HS-27A (cell line): ENCODE measurements at regions not wholly inside any gene's neighbourhood (a gene's known extent, or its start where the extent isn't known, plus 50 kb on each side); places are given as distances from the start of the nearest gene placed in this dataset.
"Not testable (repeated sequence)": the region's sequence is repeated elsewhere in the genome, so short reads cannot be mapped to it uniquely, and the experiment has no call there.

Source experiments
- DNase-seq: peaks from one replicate; pipeline ENCODE4 v3.0.0-alpha.2; 2012; ENCODE audit warnings: low read depth, missing footprints

DNA sequence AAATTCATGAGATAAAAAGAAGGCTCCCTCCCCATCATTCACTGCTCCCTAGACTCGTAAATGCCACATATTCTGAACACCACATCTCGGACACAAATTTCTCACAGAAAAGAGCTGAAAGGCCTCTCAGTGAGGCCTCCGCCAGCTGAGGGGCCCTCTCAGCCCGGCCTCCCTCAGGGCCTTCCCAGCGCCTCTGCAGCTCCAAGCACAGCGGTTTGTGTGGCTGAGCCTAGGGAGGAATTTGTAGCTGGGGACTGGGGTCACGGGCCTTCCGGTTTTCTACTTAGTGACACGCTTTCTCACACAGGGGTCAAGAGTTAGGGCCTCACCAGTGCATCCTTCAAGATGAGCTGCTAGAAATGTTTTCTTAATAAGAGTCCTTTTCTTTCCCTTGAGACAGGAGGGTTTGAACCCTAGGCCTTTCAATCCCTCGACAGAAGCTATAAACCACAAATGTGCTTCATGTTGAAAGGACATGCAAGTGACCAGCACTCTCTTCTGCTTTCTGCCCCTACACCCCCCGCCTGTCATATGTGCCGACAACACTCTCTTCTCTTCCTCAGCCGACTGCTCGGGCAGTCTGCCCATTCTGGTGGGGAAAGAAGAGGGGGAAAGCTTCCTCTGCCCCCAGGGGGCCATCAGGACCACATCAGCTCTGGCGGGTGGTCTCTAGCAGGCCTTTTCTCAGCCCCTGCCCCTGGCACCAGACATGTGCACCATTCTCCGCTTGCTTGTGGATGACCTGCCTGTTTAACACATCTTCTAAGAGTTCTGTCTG is 104.9 kb downstream of the CHIC2 start:
- no peak for DNase-seq

DNA sequence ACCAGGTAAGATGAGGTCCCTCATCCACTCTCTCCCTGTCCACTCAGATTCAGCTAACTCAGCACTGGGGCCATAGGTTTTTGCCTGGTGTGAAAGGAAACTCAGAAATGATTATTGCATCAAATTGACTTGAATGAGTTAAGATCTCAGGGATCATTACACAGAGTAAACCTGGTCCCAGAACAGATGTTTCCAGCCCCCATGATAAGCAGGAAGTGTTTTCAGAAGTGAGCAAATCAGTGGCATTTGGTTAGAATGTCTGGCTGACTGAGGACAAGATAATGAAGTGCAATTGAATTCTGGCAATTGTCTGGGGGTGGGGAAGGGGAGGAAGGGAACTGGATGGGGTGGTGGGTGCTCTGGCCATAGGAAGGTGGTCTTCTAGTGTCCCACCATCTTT is 108.0 kb downstream of the CHIC2 start:
- DNase-seq: no peak

DNA sequence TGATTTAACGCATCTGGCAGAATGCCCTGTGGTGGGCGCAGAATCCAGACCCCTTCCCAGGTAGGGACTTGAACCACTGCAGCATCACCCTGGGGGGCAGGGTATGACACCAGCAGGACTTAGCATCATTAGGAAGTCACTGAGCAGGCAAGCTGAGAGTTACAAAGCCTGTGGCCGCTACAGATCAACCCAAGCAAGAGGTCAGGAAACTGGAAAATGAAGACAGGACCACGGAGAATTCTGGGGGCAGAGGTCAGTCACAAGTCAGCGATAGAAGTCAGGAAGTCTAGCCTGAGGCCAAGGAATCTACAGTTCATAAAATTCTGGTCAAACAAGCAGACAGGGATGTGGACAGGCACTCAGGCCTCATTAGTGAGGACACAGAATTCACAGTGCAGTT is 108.4 kb downstream of the CHIC2 start:
- DNase-seq: no peak

DNA sequence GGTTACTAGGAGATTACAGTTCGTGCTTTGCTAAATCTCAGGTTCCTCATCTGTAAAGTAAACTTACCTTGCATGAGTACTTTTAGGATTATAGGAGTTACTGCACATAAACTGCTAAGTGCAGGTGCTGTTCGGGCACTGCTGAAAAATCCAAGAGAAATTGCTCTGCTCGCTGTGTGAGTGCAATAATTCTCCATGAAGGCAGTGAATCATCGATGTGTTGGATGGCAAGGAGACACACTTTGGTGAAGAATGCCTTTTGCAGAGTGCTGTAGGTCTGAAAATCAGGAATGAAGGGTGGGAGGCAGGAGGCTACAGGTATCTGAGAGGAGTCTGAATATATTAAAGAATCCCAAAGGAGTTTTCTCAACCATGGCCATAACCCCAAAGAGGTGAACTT is 113.0 kb downstream of the CHIC2 start:
- DNase-seq: no peak

DNA sequence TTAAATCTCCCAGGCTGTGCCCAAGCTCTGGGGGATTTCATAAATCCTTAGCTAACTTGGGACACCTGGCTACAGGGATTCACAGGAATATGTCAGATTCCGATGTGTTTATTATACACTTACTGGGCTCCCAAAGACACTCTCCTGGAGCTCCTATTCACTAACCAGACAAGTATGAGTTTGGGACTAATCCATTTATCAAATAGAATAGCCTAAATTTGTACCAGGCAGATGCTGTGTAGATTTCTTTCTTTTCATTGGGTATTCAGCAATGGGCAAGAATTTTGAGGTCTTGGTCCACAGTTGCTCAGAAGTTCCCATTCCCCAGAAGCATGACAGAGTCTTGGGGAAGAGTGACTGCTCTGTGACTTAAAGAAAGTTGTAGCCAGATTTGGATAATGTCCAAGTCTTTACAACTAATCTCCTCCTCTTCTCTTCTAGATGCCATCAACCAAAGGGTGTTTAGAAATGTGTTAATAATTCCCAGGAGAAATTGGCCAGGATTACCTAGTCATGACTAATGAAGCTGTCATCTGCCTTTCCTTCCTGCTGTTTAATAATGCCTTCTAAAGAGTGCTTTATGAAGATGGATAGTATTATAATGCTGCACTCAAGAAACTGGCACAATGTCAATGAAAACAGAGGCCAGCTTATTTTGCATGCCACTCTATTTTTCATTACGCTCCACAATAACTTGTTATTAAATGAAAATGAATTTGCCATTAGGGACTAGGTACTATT is 120.9 kb downstream of the CHIC2 start:
- DNase-seq: peak; percentile 96

DNA sequence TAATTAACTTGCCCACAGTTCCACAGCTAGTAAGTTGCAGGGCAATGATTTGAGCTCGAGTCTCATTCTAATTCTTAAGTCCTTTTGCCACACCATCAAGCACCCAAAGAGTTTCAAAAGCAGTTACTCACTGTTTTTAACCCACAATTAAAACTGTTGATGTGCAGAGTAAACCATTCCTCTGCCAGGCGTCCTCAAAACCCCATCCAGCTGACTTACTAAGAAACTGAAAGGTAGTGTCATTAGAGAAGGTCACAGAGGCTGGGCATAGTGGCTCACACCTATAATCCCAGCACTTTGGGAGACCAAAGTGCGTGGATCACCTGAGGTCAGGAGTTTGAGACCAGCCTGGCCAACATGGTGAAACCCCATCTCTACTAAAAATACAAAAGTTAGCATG is 121.7 kb downstream of the CHIC2 start:
- DNase-seq: no peak

DNA sequence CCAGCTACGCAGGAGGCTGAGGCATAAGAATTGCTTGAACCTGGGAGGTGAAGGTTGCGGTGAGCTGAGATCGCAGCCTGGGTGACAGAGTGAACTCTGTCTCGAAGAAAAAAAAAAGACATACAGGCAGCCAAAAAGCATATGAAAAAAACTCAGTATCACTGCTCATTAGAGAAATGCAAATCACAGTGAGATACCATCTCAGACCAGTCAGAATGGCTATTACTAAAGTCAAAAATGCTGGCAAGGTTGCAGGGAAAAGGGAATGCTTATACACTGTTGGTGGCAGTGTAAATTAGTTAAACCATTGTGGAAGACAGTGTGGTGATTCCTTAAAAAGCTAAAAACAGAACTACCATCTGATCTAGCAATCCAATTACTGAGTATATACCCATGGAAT is 123.1 kb downstream of the CHIC2 start:
- no peak for DNase-seq

DNA sequence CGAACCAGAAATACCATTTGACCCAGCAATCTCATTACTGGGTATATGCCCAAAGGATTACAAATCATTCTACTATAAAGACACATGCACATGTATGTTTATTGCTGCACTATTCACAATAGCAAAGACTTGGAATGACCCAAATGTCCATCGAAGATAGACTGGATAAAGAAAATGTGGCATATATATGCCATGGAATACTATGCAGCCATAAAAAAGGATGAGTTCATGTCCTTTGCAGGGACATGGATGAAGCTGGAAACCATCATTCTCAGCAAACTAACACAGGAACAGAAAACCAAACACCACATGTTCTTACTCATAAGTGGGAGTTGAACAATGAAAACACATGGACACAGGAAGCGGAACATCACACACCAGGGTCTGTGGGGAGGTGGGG is 124.5 kb downstream of the CHIC2 start:
- DNase-seq: not testable (repeated sequence)

DNA sequence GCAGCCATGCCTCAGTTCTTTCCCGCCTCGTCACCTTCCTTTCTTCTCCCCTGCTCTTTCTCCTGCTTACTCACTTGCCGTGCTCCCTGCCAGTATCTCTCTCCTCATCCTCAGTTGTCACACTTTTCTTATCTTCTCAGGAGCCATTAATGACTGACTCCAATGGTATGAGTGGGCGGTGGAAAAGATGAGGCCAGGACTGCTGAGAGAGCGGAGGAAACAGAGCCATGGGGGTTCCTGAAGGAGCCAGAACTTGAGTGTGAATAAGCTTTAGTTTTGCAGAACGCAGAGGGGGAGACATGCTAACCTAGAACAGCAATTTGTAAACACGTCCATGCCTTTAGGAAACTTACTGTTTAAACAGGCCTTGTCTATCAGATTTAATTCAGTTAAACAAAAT is 126.5 kb downstream of the CHIC2 start:
- no peak for DNase-seq

DNA sequence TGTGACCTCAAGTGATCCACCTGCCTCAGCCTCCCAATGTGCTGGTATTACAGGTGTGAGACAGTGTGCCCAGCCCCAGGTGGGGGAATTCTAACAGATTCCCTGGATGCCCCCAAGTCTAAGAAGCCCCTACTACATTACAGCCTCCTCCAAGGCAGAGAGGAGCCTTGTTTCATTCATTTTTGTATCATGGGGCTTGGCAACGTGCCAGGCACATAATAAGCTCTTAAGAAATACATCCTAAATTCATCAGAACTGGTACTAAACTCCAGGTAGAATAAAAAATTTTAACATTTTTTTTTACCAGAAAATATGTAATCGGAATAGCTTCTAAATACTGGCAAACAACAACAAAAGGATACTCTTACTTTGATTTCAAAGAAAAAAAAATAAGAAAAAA is 127.1 kb downstream of the CHIC2 start:
- no peak for DNase-seq

DNA sequence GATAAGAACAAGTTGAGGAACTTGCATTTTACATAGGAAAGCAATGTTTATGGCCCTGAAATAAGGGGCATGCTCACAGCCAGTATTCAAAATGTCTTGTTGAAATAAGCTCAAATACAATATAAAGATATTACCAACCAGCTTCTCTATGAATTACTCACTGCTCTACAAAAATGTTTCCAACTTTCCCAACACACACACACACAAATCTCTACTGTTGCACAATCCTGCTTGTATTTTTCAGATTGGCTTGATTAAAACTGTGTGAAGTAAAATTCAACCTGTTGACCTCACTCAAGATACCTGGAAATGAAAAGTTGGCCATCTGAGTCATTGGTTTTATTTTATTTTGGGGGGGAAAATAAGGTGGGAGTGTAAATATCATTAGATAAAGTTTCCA is 128.6 kb downstream of the CHIC2 start:
- no peak for DNase-seq

DNA sequence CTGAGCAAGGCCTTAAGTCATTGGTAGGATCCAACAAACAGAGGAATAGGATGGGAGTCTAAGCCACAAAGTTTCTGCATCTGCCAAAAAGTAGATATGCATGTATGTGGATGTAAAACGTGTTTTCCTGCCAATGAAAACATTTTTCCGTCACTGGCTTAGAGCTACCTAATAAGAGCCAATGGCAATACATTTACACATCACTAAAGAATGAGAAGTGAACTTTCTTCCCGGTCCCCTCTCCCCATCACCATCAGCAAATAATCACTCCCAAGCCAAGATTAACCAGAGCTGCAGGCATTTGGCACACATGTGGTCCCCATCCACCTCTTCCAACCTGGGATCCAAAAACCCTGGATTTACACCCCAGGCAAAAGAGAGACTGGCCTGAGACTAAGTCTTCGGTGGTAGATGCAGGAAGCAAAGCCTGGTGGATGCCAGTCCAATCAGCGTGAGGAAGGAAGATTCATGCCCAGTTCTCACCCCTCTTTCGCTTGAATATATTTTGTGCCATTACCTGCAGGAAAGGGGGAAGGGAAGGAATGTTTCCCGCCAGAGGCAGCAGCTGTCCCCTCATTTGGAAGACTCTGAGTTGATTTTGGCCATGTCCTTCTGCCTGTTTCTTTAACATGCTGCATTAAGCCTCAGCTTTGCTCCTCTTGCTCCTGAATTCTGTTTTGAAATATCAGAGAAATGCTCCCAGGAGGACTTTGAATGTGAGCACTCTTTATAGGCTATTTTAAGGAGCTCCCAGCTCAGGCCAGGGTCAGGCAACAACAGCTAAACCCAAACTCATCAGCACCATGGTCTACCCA is 131.4 kb downstream of the CHIC2 start:
- DNase-seq: peak; percentile 97

DNA sequence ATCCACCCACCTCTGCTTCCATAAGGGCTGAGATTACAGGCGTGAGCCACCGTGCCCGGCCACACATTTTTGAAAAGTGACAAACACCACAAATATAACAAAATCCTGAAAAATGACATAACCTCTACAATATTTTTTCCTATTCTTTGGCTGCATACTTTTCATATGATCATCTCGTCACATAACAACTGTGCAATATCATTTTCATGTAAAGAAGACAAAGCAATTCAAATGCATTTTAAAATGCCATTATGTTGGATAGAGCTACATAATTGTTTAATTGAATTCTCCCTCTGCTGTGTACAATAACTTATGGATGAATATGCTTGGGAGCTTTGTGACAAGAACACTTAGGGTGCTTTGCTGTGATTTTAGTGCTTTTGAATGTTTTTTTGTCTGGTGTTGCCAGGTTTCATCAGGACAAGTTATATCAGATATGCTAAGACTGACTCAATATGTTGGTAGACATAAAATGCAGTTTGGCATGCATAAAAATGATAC is 132.9 kb downstream of the CHIC2 start:
- peak; percentile 81 for DNase-seq

DNA sequence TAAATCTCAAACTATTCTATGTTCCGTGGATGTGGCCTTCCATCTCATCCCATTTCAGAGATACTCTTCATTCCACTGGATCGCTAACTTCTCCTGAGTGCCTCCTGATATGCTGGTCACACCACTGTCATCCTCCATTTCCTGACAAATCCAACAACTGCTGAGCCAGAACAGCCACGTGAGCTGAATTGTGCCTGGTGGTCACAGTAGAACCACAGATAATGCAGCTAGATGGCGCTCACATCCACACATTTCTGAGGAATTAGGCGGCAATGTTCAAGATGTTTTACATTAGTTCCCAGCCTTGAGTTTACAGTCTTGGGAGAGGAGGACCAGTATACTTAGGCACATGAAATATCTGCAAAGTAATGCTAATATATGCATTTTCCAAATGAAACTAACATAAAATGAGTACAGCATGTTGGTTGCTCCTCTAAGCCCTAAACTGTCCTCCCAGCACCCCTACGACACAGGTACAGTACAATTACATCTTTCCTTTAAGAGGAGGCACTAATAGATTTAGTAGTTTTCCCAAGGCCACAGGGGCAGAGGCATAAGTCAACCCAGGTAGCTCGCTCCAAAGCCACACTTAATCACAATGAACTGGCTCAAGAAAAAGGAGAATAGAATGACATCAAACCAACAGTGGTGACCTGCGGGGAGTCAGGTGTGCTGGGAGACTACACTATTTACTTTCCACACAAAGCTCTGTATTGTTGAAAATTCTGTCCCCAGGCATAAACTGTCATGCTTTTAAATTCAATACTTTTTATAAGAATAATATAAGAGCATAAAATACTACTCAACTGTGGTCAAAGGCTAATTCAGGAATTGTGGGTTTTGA is 134.2 kb downstream of the CHIC2 start:
- DNase-seq: peak; percentile 93

DNA sequence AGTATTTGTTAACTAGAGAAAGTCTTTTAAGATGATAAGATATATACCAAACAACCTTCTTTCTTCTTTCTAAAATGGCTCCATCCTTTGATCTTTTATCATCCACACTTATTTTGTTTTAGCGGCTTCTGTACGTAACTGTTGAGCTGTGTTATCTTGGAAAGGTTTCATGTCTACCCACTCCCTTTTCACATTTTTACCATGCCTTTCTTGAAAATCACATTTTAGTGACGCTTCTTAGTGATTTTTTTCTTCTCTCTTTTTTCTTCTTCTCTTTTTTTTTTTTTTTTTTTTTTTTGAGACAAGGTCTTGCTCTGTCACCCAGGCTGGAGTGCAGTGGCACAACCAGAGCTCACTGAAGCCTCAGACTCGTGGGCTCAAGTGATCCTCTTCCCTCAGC is 135.1 kb downstream of the CHIC2 start:
- no peak for DNase-seq

DNA sequence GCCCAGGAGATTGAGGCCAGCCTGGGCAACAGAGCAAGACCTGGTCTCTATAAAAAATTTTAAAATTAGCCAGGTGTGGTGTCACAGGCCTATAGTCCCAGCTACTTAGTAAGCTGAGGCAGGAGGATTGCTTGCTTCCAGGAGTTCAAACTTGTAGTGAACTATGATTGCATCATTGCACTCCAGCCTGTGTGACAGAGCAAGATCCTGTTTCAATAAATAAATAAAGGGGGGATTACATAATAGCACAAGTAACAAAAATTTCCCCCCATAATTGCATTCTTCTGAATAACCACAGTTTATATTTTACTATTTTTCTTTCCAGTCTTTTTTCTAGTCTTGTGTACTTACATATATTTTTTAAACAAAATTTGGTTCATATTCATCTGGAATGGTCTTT is 135.6 kb downstream of the CHIC2 start:
- no peak for DNase-seq

DNA sequence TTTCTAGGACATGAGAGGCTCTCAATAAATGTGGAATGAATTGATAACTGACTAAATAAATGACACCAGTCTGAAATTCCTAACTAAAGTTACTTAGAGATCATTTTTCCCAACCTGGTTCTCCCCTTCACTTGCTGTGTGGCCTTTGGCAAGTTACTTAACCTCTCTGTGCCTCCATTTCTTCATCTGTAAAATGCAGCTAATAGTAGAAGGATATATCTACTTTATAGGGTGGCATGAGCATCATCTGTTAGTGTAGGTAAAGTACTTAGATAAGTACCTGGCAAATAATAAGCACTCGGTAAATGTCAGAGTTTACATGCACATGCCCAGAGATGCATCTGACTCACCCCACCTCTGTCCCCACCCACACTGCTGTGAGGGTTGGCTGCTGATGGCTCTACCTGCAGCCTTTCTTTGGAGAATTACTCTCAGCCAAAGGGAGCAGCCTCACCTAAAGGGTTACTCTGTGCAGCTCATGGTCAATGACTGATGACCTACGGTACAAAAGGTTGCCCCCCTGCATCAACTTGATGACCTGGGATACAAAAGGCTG is 139.3 kb downstream of the CHIC2 start:
- no peak for DNase-seq

DNA sequence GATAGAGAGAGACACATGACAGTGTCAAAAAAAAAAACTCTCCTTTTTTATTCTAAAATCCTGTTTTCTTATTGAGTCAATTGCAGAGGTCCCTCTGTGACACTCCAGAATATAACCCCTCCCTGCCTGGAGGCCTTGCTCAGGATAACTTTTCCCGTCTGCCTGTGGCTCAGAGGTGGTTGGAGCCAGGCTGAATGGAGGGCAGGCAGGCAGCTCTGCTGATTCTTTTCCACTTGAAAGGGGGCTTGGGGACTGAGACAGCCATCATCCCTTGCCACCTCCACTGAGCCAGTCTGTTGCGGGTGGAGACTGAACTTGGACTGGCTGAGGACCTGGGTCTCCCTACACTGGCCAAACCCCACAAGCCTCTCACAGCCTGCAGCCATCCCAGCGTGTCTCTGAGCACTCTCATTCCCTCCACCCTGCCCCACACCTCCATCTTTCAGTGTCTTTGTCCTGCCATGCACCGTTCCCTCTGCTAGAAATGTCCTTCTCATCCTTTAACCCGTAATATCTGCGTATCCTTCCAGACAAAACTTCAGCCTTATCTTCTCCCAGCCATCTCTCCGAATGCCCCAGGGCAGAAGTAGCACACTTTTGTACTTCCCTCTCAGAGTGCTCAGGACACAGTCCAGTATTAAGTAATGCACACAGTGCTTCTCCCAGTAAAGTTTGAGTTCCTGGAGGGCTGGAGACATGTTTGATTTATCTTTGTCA is 139.9 kb downstream of the CHIC2 start:
- no peak for DNase-seq

DNA sequence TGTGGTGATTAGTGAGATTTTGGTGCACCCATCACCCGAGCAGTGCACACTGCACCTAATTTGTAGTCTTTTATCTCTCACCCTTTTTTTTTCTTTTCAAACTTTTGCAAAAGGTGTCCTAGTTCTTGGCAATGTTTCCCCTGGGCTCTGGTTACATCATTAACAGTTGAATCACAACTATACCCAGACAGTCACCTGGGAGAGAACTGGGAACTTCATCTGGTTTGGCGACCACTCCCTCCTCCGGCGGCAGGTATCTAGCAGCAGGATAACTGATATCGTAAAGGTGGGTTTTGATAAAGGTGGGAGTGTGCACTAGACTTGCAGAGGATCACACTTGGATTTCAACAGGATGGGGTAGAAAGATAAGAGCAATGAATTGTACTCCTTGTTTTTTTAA is 140.5 kb downstream of the CHIC2 start:
- no peak for DNase-seq

DNA sequence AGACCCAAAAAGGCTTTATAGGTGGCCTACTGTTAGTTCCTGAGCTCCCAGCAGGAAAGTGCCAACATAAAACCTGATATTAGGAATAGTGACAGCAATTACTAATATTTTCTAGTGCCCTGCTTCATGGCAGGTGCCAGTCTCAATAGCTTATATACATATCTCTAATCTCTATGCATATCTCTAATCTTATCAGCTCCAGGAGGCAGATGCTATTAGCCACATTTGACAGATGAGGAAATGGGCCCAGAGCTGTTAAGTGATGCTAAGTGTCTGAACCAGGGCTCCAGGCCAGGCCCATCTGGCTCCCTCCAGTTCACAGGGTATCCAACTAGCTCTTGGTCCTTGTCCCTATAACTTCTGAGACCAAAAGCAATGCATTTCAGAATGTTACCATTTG is 142.5 kb downstream of the CHIC2 start:
- DNase-seq: no peak

DNA sequence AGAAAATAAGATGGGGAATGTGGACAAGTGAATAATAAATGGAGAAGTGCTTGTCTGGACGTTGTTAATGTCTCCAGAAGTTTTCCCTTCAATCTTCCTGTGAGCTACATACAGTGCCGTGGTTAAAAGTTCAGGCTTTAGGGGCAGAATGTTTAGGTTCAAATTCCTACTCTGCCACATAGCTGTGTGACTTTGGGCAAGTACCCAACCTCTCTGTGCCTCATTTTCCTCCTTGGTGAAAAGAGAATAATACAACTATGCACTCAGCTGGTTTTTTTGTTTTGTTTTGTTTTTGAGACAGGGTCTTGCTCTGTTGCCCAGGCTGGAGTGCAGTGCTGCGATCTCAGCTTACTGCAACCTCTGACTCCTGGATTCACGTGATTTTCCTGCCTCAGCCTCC is 143.5 kb downstream of the CHIC2 start:
- DNase-seq: no peak
